Omental fat pad (tissue), 3 donors: ENCODE measurements at regions not wholly inside any gene's neighbourhood (a gene's known extent, or its start where the extent isn't known, plus 50 kb on each side); places are given as distances from the start of the nearest gene placed in this dataset.

Source experiments
- ATAC-seq: fragments of 150-250 bp; one replicate; pipeline ENCODE4 v1.9.1; 2016; ENCODE audit warnings: mild to moderate bottlenecking, moderate library complexity; ENCODE audit not compliant: low FRiP score
- DNase-seq: peaks from one replicate; pipeline ENCODE4 v3.0.0-alpha.2; 2019; ENCODE audit warnings: low spot score
- CTCF ChIP-seq, 3 donors: fragments of 450-650 bp; IDR thresholded peaks; one replicate each; pipeline ENCODE4 v1.5.1; 2016 to 2017; ENCODE audit warnings: antibody characterized with exemption in 3 of 3, mild to moderate bottlenecking in 3 of 3, moderate library complexity in 2 of 3

GRCh38 chr2:64205415-64205814 is 61.2 kb upstream of the PELI1 start:
- no peak for DNase-seq
- no peak for TF ChIP-seq CTCF (IDR thresholded peaks at IDR 0.05)
- no peak for ATAC-seq

- DNase-seq, result no peak
- no peak for ATAC-seq
- TF ChIP-seq CTCF (IDR thresholded peaks at IDR 0.05), result no peak
These were observed 63.4 kb upstream of the PELI1 start for GRCh38 chr2:64207573-64207972.

GRCh38 chr2:64210816-64211215 is 66.6 kb upstream of the PELI1 start:
- TF ChIP-seq CTCF (IDR thresholded peaks at IDR 0.05), result no peak
- DNase-seq, result no peak
- ATAC-seq, result no peak

- ATAC-seq (no peak), DNase-seq (no peak)
- TF ChIP-seq CTCF (IDR thresholded peaks at IDR 0.05), result no peak
These were observed 67.2 kb upstream of the PELI1 start for GRCh38 chr2:64211276-64211921.

GRCh38 chr2:64212346-64212745 is 68.1 kb upstream of the PELI1 start:
- no peak for TF ChIP-seq CTCF (IDR thresholded peaks at IDR 0.05)
- no peak for ATAC-seq

GRCh38 chr2:64212801-64213321 is 68.6 kb upstream of the PELI1 start:
- ATAC-seq, result peak; percentile 57

More at GRCh38 chr2:64212346-64212745, 68.1 kb upstream of the PELI1 start:
- no peak for DNase-seq

More at GRCh38 chr2:64212801-64213321, 68.6 kb upstream of the PELI1 start:
- no peak for DNase-seq
- no peak for TF ChIP-seq CTCF (IDR thresholded peaks at IDR 0.05)
